Mesenchymal stem cell (in vitro differentiated cells and primary cell): ENCODE measurements at regions not wholly inside any gene's neighbourhood (a gene's known extent, or its start where the extent isn't known, plus 50 kb on each side); places are given as distances from the start of the nearest gene placed in this dataset.
A peak's percentile ranks its signal among the peaks of the same experiment; 100 is the strongest.

ENCODE experiments used
- DNase-seq: peaks from one replicate; pipeline ENCODE4 v3.0.0-alpha.2; 2013
- H2AFZ ChIP-seq: one replicate; pipeline ENCODE4 v1.6.1; 2013; ENCODE audit warnings: low read depth, mild to moderate bottlenecking, control low read depth, inconsistent platforms, low read length, moderate library complexity
- H2AK5ac ChIP-seq: 2 replicates; pipeline ENCODE4 v1.6.1; 2013; ENCODE audit warnings: low read length, moderate library complexity, mild to moderate bottlenecking, inconsistent platforms; ENCODE audit not compliant: severe bottlenecking
- H2BK120ac ChIP-seq: one replicate; pipeline ENCODE4 v1.6.1; 2013; ENCODE audit warnings: low read depth, mild to moderate bottlenecking, inconsistent platforms, low read length, moderate library complexity
- H2BK12ac ChIP-seq, 2 experiments: one replicate each; pipeline ENCODE4 v1.6.1; 2013; ENCODE audit warnings: inconsistent platforms in 2 of 2, low read length in 2 of 2, mild to moderate bottlenecking in 2 of 2, moderate library complexity in 2 of 2, control low read depth in 1 of 2
- H2BK15ac ChIP-seq: one replicate; pipeline ENCODE4 v1.6.1; 2013; ENCODE audit warnings: mild to moderate bottlenecking, low read depth, inconsistent platforms; ENCODE audit not compliant: poor library complexity, severe bottlenecking
- H2BK5ac ChIP-seq: 2 replicates; pipeline ENCODE4 v1.6.1; 2013; ENCODE audit warnings: low read depth, mild to moderate bottlenecking, low read length, control low read depth, inconsistent platforms; ENCODE audit not compliant: poor library complexity, severe bottlenecking
- H3K14ac ChIP-seq, 2 experiments: one replicate each; pipeline ENCODE4 v1.6.1; 2013; ENCODE audit warnings: inconsistent platforms in 2 of 2, low read length in 2 of 2, control low read depth in 1 of 2, mild to moderate bottlenecking in 1 of 2, moderate library complexity in 1 of 2
- H3K18ac ChIP-seq, 2 experiments: one replicate each; pipeline ENCODE4 v1.6.1; 2013; ENCODE audit warnings: inconsistent platforms in 2 of 2, low read length in 2 of 2, control low read depth in 1 of 2, low read depth in 1 of 2, mild to moderate bottlenecking in 1 of 2
- H3K23ac ChIP-seq, 2 experiments: one replicate each; pipeline ENCODE4 v1.6.1; 2013; ENCODE audit warnings: inconsistent platforms in 2 of 2, low read length in 2 of 2, mild to moderate bottlenecking in 2 of 2, moderate library complexity in 2 of 2, control low read depth in 1 of 2
- H3K27ac ChIP-seq: 2 replicates; pipeline ENCODE4 v1.5.1; 2013; ENCODE audit warnings: mild to moderate bottlenecking, moderate library complexity, low read length, control low read depth, inconsistent platforms; ENCODE audit not compliant: poor library complexity, severe bottlenecking
- H3K27me3 ChIP-seq, 2 experiments: 2 replicates each; pipeline versions ENCODE4 v1.6.1 to v1.7.0; 2013; ENCODE audit warnings: low read length in 2 of 2, mild to moderate bottlenecking in 2 of 2, moderate library complexity in 2 of 2, control low read depth in 1 of 2, inconsistent platforms in 1 of 2; ENCODE audit not compliant: control insufficient read depth in 1 of 2, insufficient read depth in 1 of 2
- H3K36me3 ChIP-seq, 2 experiments: 2 replicates each; pipeline versions ENCODE4 v1.6.1 to v1.7.0; 2013; ENCODE audit warnings: low read length in 2 of 2, control low read depth in 1 of 2, inconsistent platforms in 1 of 2, low read depth in 1 of 2, mild to moderate bottlenecking in 1 of 2; ENCODE audit not compliant: insufficient read depth in 2 of 2, control insufficient read depth in 1 of 2
- H3K4ac ChIP-seq, 2 experiments: one replicate each; pipeline ENCODE4 v1.6.1; 2013; ENCODE audit warnings: inconsistent platforms in 2 of 2, low read length in 2 of 2, mild to moderate bottlenecking in 2 of 2, moderate library complexity in 2 of 2, control low read depth in 1 of 2, low read depth in 1 of 2
- H3K4me1 ChIP-seq: 2 replicates; pipeline ENCODE4 v1.6.1; 2013; ENCODE audit warnings: low read depth, low read length, control low read depth; ENCODE audit not compliant: control insufficient read depth, insufficient read depth
- H3K4me2 ChIP-seq: 2 replicates; pipeline ENCODE4 v1.6.1; 2013; ENCODE audit warnings: low read length, mild to moderate bottlenecking, inconsistent platforms; ENCODE audit not compliant: poor library complexity, severe bottlenecking
- H3K4me3 ChIP-seq, 2 experiments: 2 replicates each; pipeline versions ENCODE4 v1.5.1 to v1.7.0; 2013; ENCODE audit warnings: low read length in 2 of 2, mild to moderate bottlenecking in 2 of 2, control low read depth in 1 of 2, low read depth in 1 of 2; ENCODE audit not compliant: insufficient read depth in 1 of 2
- H3K79me1 ChIP-seq: replicated peaks from 2 replicates; pipeline ENCODE4 v1.6.1; 2013; ENCODE audit warnings: mild to moderate bottlenecking, control low read depth, low read length, inconsistent platforms; ENCODE audit not compliant: poor library complexity, severe bottlenecking
- H3K9ac ChIP-seq: 2 replicates; pipeline ENCODE4 v1.7.0; 2013; ENCODE audit warnings: mild to moderate bottlenecking, low read length, moderate library complexity
- H3K9me3 ChIP-seq: 2 replicates; pipeline ENCODE4 v1.7.0; 2013; ENCODE audit warnings: mild to moderate bottlenecking, low read length; ENCODE audit not compliant: control insufficient read depth
- H4K8ac ChIP-seq: one replicate; pipeline ENCODE4 v1.6.1; 2013; ENCODE audit warnings: inconsistent platforms, mild to moderate bottlenecking, low read length, moderate library complexity
- H4K91ac ChIP-seq: one replicate; pipeline ENCODE4 v1.6.1; 2013; ENCODE audit warnings: mild to moderate bottlenecking, low read length, inconsistent platforms
- WGBS: methylation state at CpG from one replicate; pipeline ENCODE4 v1.1.7; 2013; ENCODE audit warnings: mixed read lengths; 5-methylcytosine and 5-hydroxymethylcytosine counted together

DNA sequence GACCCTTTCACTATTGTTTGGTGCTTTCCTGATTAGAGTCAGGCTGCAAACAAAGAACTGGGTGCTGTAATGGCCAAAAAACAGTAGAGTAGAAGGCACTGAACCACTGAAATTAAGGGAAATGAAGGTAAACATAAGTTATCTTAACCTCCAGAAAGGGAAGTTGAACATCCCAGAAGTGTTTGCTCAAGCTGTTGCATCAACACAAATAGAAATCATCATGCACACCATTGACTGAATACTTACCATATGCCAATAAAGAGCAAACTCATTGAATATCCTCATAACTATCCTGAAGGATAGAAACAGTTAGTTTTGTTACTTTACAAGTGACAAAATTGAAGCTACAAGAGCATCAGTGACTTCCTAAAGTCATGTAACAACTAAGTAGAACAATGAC, 477.4 kb upstream of the CHST9 start:
- no peak overlapping the region for H3K4me2 ChIP-seq
- no peaks in the 10 kb centered on the region for H3K27me3 ChIP-seq
- no peak overlapping the region for H2BK120ac ChIP-seq
- H2BK12ac ChIP-seq: no peak overlapping the region
- H3K4me3 ChIP-seq: no peak overlapping the region
- DNase-seq: no peak
- H2AK5ac ChIP-seq: no peak overlapping the region
- H3K4me1 ChIP-seq: no peaks in the 10 kb centered on the region
- no peak overlapping the region for H3K23ac ChIP-seq
- H3K14ac ChIP-seq: no peak overlapping the region
- H3K4ac ChIP-seq: no peak overlapping the region
- no peak overlapping the region for H3K27ac ChIP-seq
- no peak overlapping the region for H2BK15ac ChIP-seq
- H3K9me3 ChIP-seq: no peaks in the 10 kb centered on the region
- no peak overlapping the region for H3K9ac ChIP-seq
- no peak overlapping the region for H2AFZ ChIP-seq
- no peak overlapping the region for H4K91ac ChIP-seq
- no peaks in the 10 kb centered on the region for H3K79me1 ChIP-seq
- H4K8ac ChIP-seq: no peak overlapping the region
- no peak overlapping the region for H2BK5ac ChIP-seq
- no peak overlapping the region for H3K18ac ChIP-seq
- no peaks in the 10 kb centered on the region for H3K36me3 ChIP-seq

DNA sequence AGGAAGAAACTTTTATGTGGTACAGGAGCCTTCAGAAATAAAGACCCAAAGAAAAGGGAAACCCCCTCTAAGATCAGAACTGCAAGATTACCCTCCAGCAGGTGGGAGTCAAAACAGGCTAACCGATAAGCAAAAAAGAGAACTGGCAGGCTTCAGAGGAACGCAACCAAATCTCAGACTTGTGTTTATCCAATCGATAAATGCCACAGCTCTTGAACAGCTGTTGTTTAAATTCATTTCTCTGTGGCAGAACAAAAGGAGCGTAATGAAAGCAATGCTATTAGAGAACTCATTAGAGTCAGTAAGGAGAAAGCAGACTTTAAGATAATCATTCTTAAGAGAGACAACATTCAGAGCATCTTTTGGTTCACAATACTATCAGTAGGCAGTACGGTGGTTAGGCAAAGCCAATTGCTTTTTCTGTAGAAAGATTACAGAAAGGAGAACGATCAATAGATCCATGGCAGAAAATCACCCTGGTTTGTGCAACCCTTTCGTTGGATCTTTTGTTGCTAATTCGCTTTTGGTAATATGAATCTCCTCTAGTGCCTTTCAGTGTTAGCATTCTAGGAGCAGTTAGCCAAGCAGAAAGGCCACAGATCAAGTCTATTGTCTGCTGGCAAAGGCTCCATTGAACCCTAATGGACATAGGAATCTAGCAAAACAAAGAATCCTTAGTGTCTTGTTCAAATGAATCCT, 476.4 kb upstream of the CHST9 start:
- no peak for DNase-seq
- WGBS: 94% methylated on average over 7 of the region's 8 CpGs
- no peak overlapping the region for H3K27ac ChIP-seq

DNA sequence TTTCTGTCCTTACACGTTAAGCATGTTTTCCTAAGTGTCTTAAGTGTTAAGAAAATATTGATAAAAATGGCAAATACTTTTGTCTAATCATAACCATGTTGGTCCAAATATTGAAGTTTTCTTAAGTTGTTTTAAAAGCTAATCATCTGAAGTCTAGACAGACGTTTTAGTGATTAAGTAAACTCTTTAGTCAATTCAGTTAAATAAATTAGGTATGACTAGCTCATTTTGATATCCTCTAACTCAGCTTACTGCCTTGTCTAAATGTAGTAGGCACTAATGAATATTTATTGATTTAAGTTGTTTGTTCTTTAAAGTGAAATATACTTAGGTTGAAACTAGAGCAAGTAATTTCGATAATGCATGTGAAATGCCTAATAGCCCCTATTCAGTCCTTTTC, 471.8 kb upstream of the CHST9 start:
- no peak overlapping the region for H3K4me2 ChIP-seq
- H3K18ac ChIP-seq: no peak overlapping the region
- no peaks in the 10 kb centered on the region for H3K9me3 ChIP-seq
- H3K14ac ChIP-seq: no peak overlapping the region
- no peak for DNase-seq
- H2AK5ac ChIP-seq: no peak overlapping the region
- H2BK5ac ChIP-seq: no peak overlapping the region
- H2AFZ ChIP-seq: no peak overlapping the region
- no peak overlapping the region for H2BK120ac ChIP-seq
- H3K4me1 ChIP-seq: no peaks in the 10 kb centered on the region
- no peaks in the 10 kb centered on the region for H3K79me1 ChIP-seq
- H3K9ac ChIP-seq: no peak overlapping the region
- no peak overlapping the region for H3K4ac ChIP-seq
- H2BK15ac ChIP-seq: no peak overlapping the region
- H3K27ac ChIP-seq: peak overlapping the region; percentile 47
- H4K91ac ChIP-seq: no peak overlapping the region
- H3K27me3 ChIP-seq: no peaks in the 10 kb centered on the region
- H3K4me3 ChIP-seq: no peak overlapping the region
- WGBS: 80% methylated on average over 2 of the region's 3 CpGs
- H3K23ac ChIP-seq: no peak overlapping the region
- H2BK12ac ChIP-seq: no peak overlapping the region
- H3K36me3 ChIP-seq: no peaks in the 10 kb centered on the region
- no peak overlapping the region for H4K8ac ChIP-seq

More for the DNA sequence above, 476.4 kb upstream of the CHST9 start:
- no peak overlapping the region for H4K8ac ChIP-seq
- no peak overlapping the region for H3K23ac ChIP-seq
- H2BK5ac ChIP-seq: no peak overlapping the region
- H3K18ac ChIP-seq: no peak overlapping the region
- no peak overlapping the region for H3K4me2 ChIP-seq
- no peak overlapping the region for H2AFZ ChIP-seq
- no peak overlapping the region for H3K4me3 ChIP-seq
- H3K14ac ChIP-seq: no peak overlapping the region
- H2BK12ac ChIP-seq: no peak overlapping the region
- H3K79me1 ChIP-seq: no peaks in the 10 kb centered on the region
- H3K4me1 ChIP-seq: no peaks in the 10 kb centered on the region
- H3K9me3 ChIP-seq: no peaks in the 10 kb centered on the region
- H3K36me3 ChIP-seq: no peaks in the 10 kb centered on the region
- no peak overlapping the region for H2BK15ac ChIP-seq
- H2AK5ac ChIP-seq: no peak overlapping the region
- no peak overlapping the region for H4K91ac ChIP-seq
- no peak overlapping the region for H3K9ac ChIP-seq
- H2BK120ac ChIP-seq: no peak overlapping the region
- no peak overlapping the region for H3K4ac ChIP-seq
- no peaks in the 10 kb centered on the region for H3K27me3 ChIP-seq

DNA sequence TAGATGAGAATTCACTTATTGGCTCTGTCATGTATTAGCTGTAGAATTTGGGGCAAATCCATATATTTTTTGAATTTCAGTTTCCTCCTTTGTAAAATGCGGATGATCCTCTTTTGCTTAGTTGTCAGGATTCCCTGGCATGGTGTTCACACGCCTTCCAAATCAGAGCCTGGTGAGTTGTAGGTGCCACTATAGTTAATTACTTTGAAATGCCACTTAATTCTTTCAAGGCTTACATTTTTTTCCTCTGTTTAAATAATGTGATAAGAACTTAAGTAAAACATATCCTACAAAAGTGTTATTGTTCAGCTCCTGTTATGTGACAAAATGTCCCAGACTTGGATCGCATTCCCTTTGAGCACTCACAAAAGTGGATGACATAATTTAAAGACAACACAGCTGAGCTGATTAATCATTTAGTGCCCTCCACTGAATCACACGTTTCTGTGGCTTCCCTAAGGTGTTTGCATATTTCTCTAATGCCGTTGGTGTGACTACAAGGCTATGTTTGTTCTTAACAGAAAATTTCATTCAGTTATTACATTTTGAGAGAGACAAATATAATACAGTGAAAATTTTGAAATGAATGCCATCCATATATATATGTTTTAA, 471.2 kb upstream of the CHST9 start:
- no peak overlapping the region for H3K9ac ChIP-seq
- no peak overlapping the region for H3K4me3 ChIP-seq
- H3K27me3 ChIP-seq: no peaks in the 10 kb centered on the region
- no peak overlapping the region for H2BK12ac ChIP-seq
- H3K4me2 ChIP-seq: no peak overlapping the region
- H3K36me3 ChIP-seq: no peaks in the 10 kb centered on the region
- no peak overlapping the region for H4K91ac ChIP-seq
- no peak overlapping the region for H2AFZ ChIP-seq
- 35% methylated on average over 2 of the region's 5 CpGs for WGBS
- no peaks in the 10 kb centered on the region for H3K4me1 ChIP-seq
- no peak overlapping the region for H3K18ac ChIP-seq
- no peak overlapping the region for H3K23ac ChIP-seq
- H2BK15ac ChIP-seq: no peak overlapping the region
- no peak overlapping the region for H2AK5ac ChIP-seq
- DNase-seq: peak; percentile 5
- H3K4ac ChIP-seq: no peak overlapping the region
- H3K27ac ChIP-seq: peak overlapping the region; percentile 67
- H3K79me1 ChIP-seq: no peaks in the 10 kb centered on the region
- H4K8ac ChIP-seq: no peak overlapping the region
- no peaks in the 10 kb centered on the region for H3K9me3 ChIP-seq
- H2BK5ac ChIP-seq: no peak overlapping the region
- no peak overlapping the region for H3K14ac ChIP-seq
- no peak overlapping the region for H2BK120ac ChIP-seq
